GDM1 (cell line): ENCODE measurements at regions not wholly inside any gene's neighbourhood (a gene's known extent, or its start where the extent isn't known, plus 50 kb on each side); places are given as distances from the start of the nearest gene placed in this dataset.
A peak's percentile ranks its signal among the peaks of the same experiment; 100 is the strongest.

Experiments used
- DNase-seq: peaks from one replicate; lab custom pipeline; 2025; lab: John Stamatoyannopoulos, UW

DNA sequence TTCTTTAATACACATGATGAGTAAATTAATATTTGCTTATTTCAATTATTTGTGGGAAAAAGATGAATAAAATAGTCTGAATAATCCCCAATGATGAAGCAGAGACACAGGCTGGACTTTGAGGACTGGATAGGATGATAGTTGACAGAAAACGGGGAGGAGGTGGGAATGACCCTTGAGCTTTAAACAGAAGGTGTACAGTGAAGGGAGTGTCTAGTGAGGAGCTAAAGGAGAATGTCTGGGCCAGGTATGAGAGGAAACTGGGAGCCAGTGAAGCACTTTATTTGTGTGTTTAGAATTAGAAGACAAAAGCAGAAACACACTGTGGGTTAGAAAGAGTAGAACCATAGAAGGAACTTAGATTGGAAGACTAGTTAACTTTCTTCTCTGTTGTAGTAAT lies 230.4 kb upstream of the CA10 start:
- no peak for DNase-seq

DNA sequence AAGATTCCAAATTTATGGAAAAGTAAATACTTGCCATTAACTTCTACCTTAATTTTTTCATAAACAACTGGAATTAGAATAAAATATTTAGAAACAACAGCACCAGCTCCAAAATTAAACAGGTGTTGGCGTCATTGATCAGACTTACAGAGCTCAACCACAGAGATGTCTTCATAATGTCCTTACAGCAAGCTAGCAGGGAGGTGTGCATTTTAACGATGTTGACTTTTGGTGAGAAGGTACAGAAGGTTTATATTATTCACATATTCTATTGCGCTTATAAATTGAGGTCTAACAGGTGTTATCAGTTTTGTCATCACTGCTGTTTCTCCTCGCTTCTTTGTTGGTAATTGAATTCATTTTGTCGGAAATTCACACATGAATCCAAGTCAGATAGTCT lies 226.2 kb upstream of the CA10 start:
- DNase-seq, result no peak

DNA sequence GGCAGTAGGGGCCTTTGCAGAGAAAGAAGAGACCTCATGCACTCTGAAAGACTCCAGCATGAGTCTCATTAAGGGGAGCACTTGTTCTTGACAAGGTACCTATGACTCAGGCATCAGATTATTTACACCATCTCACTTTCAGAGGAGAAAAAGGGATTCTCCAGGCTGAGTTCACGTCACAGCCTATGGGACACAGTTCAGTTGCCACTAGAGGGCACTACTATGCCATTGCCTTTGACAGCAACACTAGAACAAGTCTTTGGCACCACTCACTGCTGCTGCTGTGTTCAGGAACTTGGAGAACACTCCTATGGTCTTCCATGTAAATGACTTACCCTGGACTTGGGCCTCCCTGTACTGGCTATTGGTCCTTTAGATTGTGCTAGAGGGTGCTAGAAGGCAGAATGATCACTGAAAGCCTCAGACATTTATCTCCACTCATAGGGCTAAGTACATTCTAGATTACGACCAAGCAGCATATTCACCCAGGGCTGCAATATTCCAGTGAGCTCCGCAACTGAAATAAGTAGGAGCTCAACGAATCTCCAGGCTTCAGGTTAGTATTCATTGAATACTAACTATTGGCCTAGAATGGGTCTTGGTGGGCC lies 225.1 kb upstream of the CA10 start:
- DNase-seq, result peak; percentile 19

DNA sequence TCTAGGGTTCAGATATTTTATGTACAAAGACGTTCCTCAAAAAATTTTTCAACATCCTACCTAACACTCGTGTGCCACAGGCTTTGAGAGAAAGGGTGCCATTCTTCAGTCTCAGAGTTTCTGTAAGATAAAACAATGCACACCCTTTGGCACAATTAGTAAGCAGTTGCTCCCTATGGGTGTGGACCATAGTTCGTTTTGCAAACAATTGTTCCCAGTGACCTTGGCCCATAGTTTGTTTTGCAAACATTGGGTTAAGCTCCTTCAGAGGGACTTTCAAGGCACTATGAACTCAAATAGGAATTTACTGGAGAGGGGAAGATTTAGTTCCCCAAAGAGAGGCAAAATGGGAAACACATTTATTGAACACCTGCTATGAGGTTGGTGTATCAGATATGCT lies 220.3 kb upstream of the CA10 start:
- DNase-seq, result no peak

DNA sequence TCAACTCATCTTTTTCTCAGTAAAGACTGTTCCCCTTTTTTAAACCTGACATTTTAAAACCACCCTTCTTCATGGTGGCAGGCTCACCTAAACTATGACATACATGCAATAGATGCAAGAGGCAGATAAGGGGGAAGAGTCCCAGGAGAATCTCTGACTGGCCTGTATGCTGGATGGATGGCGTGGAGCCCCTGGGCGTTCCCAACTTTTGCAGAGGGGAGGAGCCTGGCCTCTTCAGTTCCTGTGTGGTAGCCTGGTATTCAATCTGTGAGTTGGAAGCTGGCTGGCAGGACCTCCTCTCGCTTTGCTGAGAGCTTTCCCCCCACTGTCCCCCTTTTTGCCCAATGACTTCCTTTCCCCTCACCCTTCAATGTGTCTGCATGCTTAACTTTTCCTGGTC lies 217.6 kb upstream of the CA10 start:
- DNase-seq, result no peak

DNA sequence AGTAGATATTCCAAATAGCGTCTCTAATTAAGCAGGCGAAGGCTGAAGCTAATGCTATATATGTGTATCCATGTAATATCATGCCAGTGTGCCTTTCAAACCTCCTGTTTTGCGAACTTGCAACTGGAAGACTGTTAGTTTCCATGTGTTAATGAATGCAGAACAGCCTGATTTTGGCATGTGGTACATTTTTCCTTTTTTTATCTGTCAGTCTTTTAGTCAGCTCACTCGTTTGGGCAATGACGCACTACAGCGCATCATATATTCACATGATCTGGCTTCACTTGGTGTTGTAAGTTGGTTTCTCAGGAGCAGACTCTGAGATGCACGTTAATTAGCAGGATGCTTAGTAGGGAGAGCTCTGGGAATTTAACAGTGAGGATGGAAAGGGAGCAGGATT lies 210.4 kb upstream of the CA10 start:
- no peak for DNase-seq

DNA sequence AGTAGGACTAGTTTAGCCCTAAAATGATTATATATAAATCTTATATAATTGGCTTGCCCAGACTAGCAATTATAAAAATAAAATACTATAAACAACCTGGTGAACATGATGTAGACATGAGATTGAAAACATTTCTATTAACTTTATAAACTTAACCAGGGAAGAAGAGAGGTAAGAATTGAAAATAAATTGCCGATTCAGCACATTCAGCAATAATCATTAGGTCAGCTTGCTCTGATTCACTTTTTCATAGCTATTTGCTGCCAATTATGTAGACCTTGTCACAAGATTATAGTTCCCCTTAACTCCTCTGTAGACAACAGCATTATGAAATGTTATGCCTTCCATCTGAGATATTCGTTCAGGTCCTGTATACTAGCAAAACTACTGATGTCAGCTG lies 199.3 kb upstream of the CA10 start:
- no peak for DNase-seq

DNA sequence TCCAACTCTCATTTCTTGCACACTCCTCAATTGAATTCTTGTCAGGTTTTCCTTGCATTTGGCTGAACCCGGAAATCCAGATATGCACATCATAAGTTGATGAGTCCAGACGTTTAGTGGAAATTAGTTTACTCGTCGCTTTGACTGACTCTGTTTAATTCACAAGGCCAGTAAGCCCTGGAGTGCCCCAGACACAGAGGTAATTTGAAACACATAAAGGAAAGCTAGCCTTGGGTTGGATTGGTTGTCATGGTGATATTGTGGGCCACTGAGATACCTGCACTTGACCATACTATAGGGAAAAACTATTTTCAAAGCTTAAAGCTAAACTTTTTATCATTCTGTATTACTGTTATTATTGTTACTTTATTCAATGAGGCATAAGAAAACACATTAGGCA lies 178.3 kb upstream of the CA10 start:
- DNase-seq, result no peak

DNA sequence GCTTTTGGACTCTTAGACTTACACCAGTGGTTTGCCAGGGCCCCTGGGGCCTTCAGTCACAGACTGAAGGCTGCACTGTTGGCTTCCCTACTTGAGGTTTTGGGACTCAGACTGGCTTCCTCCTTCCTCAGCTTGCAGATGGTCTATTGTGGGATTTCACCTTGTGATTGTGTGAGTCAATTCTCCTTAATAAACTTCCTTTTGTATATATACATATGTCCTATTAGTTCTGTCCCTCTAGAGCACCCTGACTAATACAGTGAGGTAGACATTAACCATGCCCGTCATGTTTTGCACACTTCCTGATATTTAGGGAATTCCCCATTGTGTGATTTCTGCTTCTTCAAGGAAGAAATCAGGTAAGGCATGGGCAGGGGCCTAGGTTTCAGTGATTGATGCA lies 147.8 kb upstream of the CA10 start:
- DNase-seq, result no peak

DNA sequence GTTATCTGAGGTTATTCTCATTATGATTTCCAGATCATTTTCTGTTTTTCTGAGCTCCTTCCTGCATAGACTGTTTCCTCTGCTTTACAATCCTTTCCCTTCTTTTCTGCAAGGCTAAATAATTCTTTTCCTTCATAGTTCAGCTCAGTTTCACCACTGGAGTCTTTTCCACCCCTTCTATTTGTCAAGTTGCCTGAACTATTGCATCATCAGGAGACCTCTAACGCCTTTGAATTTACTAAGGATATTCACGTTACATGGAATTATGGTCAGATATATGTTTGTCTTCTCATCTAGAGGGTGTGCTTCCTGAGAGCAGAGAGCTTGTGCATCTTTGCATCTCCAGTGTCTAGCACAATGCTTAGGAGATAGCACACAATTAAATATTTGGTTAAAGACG lies 140.4 kb upstream of the CA10 start:
- DNase-seq, result no peak

DNA sequence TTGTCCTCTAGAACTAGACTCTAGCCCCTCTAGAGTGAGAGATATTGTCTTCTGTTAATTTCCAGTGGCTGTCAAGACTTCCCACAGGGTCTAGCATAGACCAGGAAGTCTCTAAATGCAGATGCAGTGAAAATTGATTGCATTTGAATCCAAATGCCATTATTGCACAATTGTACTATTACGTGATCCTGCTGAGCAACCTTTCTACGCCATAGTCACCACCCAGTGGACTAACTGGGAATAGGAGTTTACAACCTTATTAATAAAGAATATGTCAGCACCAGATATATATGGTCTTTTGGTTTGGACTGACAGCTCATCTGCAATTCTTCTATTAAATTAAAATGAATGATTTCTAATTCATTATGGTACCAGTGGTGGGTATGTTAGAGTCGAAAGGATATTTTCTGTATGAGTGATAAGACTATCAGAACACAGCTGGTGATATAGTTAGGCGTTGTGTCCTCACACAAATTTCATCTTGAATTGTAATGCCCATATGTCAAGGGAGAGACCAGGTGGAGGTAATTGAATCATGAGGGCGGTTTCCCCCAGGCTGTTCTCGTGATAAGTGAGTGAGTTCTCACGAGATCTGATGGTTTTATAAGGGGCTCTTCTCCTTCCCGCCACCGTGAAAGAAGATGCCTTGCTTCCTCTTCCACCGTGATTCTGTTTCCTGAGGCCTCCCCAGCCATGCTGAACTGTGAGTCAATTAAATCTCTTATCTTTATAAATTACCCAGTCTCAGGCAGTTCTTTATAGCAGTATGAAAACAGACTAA lies 138.9 kb upstream of the CA10 start:
- DNase-seq, result no peak

DNA sequence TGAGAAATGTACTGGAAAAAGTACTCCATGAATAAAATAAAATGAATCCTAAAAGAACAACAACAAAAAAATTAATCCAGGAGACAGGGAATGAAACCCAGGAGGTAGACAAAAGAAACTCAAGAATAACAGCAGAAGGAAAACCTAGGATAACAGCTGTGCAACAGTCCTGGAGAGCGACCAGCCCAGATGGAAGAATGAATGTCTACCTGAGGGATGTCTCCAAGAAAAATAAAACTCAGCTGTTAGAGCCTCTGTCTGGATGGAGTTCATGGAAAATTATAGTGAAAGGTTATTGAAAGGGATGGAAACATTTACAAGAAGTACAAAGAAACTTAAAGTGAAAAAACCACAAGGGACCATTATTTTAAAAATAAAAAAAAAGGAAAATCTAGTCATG lies 135.8 kb upstream of the CA10 start:
- DNase-seq, result no peak

DNA sequence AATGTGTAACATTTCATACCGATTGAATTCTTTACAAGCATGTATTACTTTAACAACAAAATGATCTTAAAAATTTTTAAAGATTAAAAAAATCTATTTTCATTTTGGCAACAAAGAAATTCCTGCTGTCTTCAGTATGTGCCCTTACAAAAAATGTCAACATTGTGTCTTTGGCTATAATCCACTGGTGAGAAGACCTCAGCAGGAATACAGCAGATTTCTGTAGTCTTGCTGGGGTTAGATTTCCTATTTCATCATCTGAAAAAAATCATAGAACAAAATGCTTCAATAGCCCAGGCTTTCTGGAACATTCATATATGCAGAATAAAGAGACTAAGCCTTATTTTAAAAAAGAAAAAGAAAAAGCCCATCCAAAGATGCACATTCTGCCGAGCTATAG lies 129.1 kb upstream of the CA10 start:
- no peak for DNase-seq

DNA sequence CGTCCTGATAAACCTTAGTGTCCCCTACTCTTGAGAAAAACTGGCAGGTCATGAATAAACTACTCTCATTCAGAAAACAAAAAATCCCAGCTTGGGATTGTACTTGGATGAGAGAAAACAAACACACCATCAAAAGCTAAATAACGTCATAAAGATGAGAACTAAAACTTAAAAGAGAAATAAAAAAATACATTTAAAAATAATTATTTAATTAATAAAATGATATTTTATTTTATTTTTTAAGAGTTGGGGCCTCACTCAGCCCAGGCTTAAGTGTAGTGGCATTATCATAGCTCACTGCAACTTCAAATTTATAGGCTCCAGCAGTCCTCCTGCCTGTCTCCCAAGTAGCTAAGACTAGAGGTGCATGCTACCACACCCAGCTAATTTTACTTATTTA lies 125.4 kb upstream of the CA10 start:
- no peak for DNase-seq

DNA sequence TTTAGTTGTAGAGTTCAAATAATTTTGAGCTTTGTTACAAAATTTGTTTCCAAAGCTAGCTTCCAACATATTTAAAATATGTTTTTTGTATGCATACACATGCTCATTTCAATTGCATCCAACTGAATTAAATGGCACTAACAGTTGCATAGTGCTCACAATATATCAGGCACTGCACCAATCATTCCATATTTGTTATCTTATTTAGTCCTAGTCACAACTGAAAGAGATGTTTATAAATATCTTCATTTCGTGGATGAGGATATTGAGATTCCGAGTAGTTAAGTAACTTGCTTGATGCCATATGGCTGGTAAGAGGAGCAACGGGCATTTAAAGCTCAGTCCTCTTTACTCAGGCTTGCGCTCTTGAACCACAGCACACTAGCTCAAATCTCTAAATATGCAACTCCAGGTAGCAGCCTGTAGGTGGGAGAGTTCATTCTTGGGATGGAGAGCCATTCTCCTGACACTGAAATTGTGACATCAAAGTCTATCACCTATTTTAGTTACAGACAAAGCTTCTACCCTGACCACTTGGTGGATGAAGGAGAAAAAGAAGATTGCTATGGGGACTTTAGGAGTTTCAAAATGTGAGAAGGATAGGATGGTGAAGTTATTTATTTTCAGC lies 118.0 kb upstream of the CA10 start:
- no peak for DNase-seq

DNA sequence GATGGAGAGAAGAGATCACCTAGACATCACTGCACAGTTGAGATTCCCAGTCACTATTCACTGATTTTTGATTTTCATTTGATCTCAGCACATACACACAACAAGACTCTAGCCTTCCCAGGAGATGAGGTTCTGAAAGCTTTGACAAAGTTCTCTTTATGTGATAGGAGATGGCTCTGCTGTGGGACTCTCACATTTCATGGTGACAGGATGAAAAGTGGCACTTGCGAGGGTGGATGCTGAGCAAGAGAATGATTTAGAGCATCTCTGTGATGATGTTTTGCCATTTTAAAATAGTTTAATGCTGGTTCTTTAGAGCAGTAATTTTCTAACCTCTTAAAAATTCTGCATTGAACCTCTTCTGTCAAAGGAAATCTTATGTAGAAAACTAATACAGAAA lies 113.3 kb upstream of the CA10 start:
- DNase-seq, result no peak

DNA sequence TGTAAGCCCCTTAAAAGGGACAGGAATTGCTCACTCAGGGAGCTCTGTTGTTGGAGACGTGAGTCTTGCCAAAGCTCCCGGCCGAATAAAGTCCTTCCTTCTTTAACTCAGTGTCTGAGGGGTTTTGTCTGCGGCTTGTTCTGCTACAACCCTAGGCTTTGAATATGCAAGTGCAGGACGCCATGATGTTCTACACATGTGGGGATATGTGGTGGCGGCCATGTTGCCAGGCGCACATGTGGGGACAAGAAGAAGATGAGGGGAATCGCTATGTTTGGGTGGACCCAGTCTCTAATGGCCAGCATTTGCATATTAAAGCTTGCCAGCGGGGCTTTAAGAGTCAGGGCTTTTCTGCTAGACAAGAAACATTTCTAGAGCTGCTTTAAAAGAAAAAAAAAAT lies 96.8 kb upstream of the CA10 start:
- no peak for DNase-seq

DNA sequence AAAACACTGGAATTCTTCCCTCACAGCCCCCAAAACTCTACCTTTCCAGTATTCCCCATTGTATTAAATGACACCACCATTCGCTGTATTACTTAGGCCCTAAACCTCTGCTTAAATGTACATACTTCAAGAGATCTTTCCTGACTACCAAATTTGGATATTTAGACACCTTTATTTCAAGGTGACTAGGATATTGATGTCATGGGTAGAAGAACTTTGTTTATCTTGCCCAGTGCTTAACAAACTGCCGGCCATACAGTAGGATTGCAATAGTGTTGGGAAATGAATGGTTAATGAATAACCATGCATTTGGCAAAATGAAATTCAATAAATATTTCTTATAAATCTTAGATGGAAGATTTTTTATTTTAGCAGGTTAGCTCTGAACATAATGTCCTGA lies 86.2 kb upstream of the CA10 start:
- DNase-seq, result no peak

DNA sequence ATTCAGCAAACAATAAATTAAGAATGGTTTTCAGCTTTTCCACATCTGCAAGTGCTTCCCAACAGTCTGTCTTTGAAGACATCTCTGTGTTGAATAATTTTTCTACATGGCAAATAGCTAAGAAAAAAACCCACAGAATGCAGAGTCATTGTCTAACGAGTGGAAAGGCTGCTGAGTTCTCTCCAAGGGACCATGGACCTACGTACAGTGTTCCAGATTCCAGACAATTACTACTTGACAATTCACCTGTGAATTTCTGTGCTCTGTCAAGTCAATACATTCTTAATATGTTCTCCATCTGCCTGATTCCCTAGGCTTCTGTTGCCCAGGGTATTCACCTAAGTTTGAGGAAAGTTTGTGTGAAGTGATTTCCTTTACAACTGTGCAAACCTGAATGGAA lies 83.8 kb upstream of the CA10 start:
- DNase-seq, result no peak

DNA sequence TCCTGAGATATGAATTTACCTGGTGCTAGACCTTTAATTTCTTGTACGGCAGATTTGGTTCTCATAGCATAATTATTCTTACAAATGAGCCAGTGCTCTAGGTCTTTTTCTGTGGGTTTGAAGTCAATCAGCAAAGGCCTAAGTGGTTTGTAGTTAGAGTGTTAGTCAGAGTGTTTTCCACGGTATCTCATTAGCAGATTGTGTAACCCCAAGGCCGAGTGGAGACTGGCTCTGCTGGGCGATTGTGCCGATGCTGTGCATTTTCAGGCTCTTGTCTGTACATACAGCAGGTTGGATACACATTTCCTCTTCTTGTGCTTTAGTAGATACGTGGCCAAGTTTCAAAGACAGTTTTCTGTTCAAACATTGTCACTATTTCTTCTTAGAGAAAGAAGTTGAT lies 78.6 kb upstream of the CA10 start:
- DNase-seq, result no peak

DNA sequence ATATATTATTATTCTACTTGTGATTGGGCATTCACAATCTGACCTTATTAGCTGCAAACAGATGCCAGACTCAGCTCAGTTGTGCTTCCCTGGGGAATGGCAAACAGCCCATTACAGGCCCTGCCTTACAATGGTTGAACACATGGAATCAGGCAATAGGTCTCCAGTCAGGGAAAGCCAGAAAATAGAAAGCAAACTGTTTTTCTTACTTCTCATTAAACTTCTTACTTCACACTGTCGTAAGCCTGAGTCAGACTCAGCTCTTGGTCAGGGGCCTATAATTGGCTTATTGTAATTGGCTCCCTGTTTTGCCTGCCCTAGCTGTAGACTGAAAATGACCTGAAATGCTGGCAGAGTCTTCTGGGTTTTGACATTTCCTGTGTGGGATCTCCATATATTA lies 77.0 kb upstream of the CA10 start:
- DNase-seq, result no peak

DNA sequence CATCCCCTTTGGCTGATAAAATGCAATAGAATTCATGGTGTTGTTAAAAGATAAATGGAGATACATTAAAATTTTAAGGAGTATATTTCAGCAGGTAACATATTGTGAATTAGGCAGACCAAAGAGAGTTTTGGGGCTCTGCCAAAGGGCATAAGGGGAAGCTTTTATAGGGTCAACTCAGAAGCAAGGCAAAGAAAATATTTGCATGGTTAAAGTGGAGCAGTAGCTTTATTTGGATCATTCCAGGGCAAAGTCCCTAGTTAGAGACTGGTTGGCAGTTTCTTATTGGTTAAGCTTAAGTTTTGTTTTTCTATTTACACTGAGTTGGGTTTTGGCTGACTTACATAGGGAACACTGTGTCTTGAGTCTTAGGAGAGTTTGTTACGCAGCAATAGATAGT lies 75.1 kb upstream of the CA10 start:
- DNase-seq, result no peak

DNA sequence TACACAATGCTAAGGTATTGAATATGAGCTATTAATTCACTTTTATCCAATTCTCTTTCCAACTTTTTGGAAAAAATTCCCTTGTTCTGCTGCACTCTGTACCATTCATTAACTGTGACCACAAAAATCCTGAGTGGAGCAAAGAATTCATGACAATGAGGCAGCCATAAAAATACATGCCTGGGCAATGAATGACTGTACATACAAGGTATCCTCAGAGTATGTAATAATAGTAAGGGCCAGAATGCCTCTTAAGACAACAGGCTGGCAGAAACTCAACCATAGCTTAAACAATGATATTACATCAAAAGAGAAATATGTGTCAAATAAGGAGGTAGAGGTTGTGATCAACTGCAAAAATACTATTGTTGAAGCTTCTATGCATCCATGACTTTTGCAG lies 74.7 kb upstream of the CA10 start:
- no peak for DNase-seq

DNA sequence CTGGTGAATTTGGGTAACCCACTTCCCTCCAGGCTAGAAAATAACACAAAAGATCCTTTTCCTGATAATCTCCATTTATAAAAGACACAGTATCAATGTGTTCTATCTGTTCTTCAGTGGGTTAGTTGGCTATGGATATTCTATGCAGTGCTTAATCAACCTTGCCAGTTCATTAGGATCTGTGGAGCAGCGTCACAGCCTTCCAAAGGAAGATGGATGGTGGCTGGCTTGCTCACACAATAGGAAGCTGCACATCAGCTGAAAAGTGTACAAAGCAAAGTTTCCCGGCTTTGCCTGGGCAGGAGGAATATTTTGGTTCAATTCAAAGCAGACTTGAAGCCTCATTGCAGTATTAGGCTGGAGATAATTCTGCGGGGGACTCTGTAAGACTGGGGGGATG lies 70.3 kb upstream of the CA10 start:
- DNase-seq, result no peak
